Activated B cell treated with CpG ODN at 0.5 μM for 24 hours (primary cell): ENCODE measurements at regions not wholly inside any gene's neighbourhood (a gene's known extent, or its start where the extent isn't known, plus 50 kb on each side); places are given as distances from the start of the nearest gene placed in this dataset.

ENCODE experiments used
- ATAC-seq: fragments of 200-7000 bp; cut with Tn5 transposase; one replicate; pipeline ENCODE4 v1.10.0; 2021; ENCODE audit warnings: low read depth, mild to moderate bottlenecking, moderate library complexity
- CTCF ChIA-PET: fragments of 350-600 bp; sonication (Branson Sonifier 250); formaldehyde crosslinking; loops from one replicate; lab custom pipeline; 2021; ENCODE audit warnings: antibody characterized with exemption; lab: Charles Lee
- POLR2A ChIA-PET: fragments of 350-600 bp; sonication (Branson Sonifier 250); formaldehyde crosslinking; loops from one replicate; lab custom pipeline; 2021; ENCODE audit warnings: antibody characterized with exemption; lab: Charles Lee
- DNase-seq: peaks from one replicate; pipeline ENCODE4 v3.0.0; 2022
- H3K27ac Mint-ChIP-seq: one replicate; pipeline ENCODE4 v1.8.0; 2020; ENCODE audit warnings: mixed read lengths
- H3K27me3 Mint-ChIP-seq: one replicate; pipeline ENCODE4 v1.8.0; 2021; ENCODE audit warnings: mixed read lengths
- H3K36me3 Mint-ChIP-seq: one replicate; pipeline ENCODE4 v1.8.0; 2021; ENCODE audit warnings: low read depth, mixed read lengths
- H3K4me1 Mint-ChIP-seq: one replicate; pipeline ENCODE4 v1.8.0; 2021; ENCODE audit warnings: mixed read lengths
- H3K4me3 Mint-ChIP-seq: one replicate; pipeline ENCODE4 v1.8.0; 2020; ENCODE audit warnings: mild to moderate bottlenecking, mixed read lengths
- H3K9me3 Mint-ChIP-seq: one replicate; pipeline ENCODE4 v1.8.0; 2020; ENCODE audit warnings: mixed read lengths
- intact Hi-C: fragments of 100-400 bp; cut with micrococcal nuclease; formaldehyde crosslinking; loops from one replicate; pipeline ENCODE4 v1.15.1; 2024
- TF ChIP-seq, protein P1 (sequence below): fragments of 200-600 bp; IDR thresholded peaks from one replicate; pipeline ENCODE4 v1.8.0; 2022; ENCODE audit warnings: antibody characterized with exemption, mild to moderate bottlenecking

DNA sequence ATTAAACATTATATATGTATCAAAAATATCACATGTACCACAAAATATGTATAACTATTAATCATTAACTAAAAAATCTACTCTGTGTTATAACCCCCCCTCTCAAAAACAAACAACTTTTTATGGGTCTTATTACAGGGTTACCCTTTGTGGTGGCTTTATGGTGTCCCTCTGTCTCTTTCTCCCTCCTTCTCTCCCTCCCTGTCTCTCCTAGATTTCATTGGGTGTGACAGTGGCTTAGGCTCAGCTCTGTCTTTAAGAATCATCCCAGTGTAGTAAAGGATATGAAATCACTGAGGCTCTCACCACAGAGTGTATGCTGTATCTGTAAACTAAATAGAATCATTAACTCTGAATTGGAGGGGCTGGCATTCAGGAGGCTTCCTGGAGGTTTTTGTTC is 93.7 kb downstream of the TDRD15 start:
- CTCF ChIA-PET: no interaction called here
- H3K4me1 Mint-ChIP-seq: no peaks in the 10 kb centered on the region
- intact Hi-C loops: no loop called here
- ATAC-seq (no peak), DNase-seq (no peak)
- no peaks in the 10 kb centered on the region for H3K9me3 Mint-ChIP-seq
- no peak overlapping the region for H3K27ac Mint-ChIP-seq
- TF ChIP-seq, protein P1, sequence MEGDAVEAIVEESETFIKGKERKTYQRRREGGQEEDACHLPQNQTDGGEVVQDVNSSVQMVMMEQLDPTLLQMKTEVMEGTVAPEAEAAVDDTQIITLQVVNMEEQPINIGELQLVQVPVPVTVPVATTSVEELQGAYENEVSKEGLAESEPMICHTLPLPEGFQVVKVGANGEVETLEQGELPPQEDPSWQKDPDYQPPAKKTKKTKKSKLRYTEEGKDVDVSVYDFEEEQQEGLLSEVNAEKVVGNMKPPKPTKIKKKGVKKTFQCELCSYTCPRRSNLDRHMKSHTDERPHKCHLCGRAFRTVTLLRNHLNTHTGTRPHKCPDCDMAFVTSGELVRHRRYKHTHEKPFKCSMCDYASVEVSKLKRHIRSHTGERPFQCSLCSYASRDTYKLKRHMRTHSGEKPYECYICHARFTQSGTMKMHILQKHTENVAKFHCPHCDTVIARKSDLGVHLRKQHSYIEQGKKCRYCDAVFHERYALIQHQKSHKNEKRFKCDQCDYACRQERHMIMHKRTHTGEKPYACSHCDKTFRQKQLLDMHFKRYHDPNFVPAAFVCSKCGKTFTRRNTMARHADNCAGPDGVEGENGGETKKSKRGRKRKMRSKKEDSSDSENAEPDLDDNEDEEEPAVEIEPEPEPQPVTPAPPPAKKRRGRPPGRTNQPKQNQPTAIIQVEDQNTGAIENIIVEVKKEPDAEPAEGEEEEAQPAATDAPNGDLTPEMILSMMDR: no peak
- no peaks in the 10 kb centered on the region for H3K36me3 Mint-ChIP-seq
- H3K27me3 Mint-ChIP-seq: peaks cover 3% of the 10 kb centered on the region
- H3K4me3 Mint-ChIP-seq: no peak overlapping the region
- POLR2A ChIA-PET: no interaction called here

DNA sequence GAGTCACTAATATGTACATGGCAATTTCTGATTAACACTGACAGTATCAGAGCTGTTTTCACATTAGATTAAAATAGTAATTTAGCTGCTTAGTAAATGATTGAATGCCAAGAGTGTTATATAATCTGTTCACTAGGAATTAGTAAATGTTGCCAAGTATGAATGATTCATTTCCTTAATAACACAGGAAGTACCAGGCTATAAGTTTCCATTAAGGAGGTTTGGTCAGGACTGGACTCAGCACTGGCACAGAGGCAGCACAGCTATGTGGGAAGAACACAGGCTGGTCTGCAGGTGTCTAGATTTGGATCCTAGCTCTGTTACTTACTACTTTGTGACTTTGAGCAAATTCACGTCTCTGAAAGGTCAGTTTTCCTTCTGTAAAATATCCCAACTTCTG is 97.2 kb downstream of the TDRD15 start:
- Mint-ChIP-seq H3K4me1 (no peaks in the 10 kb centered on the region), H3K27ac (no peak overlapping the region), H3K36me3 (no peaks in the 10 kb centered on the region), H3K4me3 (no peak overlapping the region), H3K27me3 (peaks cover 5% of the 10 kb centered on the region), H3K9me3 (no peaks in the 10 kb centered on the region)
- intact Hi-C loops: no loop called here
- ChIA-PET CTCF (no interaction called here), POLR2A (no interaction called here)
- ATAC-seq (no peak), DNase-seq (no peak)
- TF ChIP-seq, protein P1: no peak

DNA sequence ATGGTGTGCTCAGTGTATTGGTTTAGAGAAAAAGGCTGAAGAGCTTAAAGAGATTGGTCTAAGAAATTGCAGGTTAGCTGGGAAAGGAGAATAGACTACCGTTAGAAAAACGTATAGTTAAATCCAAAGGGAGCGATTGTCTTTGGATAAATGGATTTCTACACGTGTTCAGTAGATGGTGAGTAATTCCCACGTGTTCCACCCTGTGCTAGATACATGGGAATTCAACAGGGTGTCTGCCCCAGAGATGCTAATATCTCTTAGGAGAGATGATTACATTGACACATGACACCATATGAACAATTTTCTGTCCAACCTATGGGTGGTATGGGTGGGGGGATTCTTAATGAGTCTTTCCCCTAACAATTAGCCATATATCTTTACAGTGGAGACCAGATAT is 99.8 kb downstream of the TDRD15 start:
- no peak for DNase-seq
- no peak overlapping the region for H3K27ac Mint-ChIP-seq
- ATAC-seq: no peak
- ChIA-PET CTCF (no interaction called here), POLR2A (no interaction called here)
- H3K9me3 Mint-ChIP-seq: no peaks in the 10 kb centered on the region
- no peaks in the 10 kb centered on the region for H3K36me3 Mint-ChIP-seq
- H3K27me3 Mint-ChIP-seq: peaks cover 5% of the 10 kb centered on the region
- intact Hi-C loops: no loop called here
- TF ChIP-seq, protein P1: no peak
- H3K4me1 Mint-ChIP-seq: no peaks in the 10 kb centered on the region
- H3K4me3 Mint-ChIP-seq: no peak overlapping the region

DNA sequence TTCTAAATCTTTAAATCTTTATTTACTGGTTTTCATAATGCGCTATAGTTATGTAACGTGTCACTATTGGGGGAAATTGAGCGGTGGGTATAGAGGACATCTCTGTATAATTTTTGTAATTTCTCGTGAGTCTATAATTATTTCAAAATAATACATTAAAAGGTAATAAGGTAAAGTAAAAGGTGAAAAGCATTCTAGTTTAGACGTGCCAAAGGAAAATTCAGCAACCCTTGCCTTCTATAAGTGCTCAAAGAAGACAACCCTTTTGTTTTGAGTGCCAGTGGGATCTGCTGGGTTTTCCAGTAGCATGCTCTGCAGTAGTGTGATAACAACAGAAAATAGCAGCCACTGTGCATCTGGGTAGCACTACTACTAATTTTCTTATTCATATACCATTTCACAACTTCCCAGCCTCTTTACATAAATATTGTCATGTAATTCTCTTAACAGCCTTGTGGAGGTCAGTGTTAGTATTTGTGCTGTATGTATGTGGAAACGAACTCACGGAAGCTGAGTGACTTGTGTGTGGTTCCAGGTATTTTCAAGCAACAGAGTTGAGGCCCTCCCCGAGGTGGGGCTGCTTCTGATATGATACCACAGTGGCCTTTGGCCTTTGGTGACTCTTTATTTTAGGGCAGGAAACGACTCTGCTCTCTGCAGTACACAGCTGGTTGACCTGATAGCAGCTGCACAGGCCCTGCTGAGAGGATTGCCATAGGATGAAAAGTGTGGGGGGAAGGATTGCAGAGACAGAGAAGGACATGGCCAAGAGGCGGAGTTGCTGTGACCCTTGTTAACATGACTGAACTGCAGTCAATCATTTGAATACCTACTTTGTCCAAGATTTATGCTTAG is 104.5 kb downstream of the TDRD15 start:
- Mint-ChIP-seq H3K36me3 (no peaks in the 10 kb centered on the region), H3K27me3 (peaks cover 1% of the 10 kb centered on the region), H3K4me1 (peaks cover 20% of the 10 kb centered on the region), H3K27ac (no peak overlapping the region), H3K4me3 (no peak overlapping the region), H3K9me3 (no peaks in the 10 kb centered on the region)
- ChIA-PET POLR2A (no interaction called here), CTCF (no interaction called here)
- intact Hi-C loops: no loop called here
- TF ChIP-seq, protein P1: no peak
- ATAC-seq (no peak), DNase-seq (no peak)

DNA sequence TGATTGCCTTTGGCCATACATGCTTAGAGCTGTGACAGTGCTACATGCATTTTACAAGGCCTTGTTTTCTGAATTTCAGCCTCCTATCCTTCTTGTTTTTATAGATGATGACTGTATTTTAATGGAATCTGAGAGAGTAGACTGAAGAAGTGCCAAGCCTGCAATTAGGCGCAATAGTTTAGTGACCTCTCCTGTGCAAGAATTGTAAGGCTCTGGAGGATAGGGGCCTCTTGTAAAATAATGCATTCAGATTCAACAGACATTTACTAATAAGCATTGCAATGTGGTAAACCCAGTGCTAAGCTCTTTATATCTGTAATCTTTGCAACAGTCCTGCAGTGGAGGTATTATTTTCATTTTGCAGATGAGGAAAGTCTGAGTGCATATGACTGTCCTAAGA is 105.5 kb downstream of the TDRD15 start:
- ChIA-PET POLR2A (no interaction called here), CTCF (no interaction called here)
- intact Hi-C loops: no loop called here
- H3K9me3 Mint-ChIP-seq: no peaks in the 10 kb centered on the region
- H3K4me3 Mint-ChIP-seq: no peak overlapping the region
- H3K36me3 Mint-ChIP-seq: no peaks in the 10 kb centered on the region
- TF ChIP-seq, protein P1: no peak
- no peak overlapping the region for H3K27ac Mint-ChIP-seq
- no peak for DNase-seq
- no peak for ATAC-seq
- peaks cover 20% of the 10 kb centered on the region for H3K4me1 Mint-ChIP-seq
- H3K27me3 Mint-ChIP-seq: no peaks in the 10 kb centered on the region
